ENCODE measurements at regions not wholly inside any gene's neighbourhood (a gene's known extent, or its start where the extent isn't known, plus 50 kb on each side); places are given as distances from the start of the nearest gene placed in this dataset.

DNA sequence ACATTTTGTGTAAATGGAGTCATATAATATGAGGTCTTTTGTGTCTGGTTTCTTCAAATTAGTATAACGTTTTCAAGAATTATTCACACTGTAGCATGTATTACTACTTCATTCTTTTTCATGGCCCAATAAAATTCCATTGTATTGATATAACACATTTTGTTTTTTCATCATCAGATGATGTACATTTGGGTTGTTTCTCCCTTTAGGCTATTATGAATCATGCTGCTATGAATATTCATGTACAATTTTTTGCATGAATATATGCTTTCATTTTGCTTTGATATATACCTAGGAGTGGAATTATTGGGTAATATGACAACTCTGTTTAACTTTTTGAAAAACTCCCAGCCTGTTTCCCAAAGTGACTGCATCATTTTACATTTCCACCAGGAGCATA is 220.2 kb downstream of the NR4A2 start:
- Mint-ChIP-seq H3K27me3 (no peaks in the 10 kb centered on the region), H3K4me1 (no peaks in the 10 kb centered on the region), H3K36me3 (no peaks in the 10 kb centered on the region), H3K27ac (peak overlapping the region in 1 of 6 donors; percentile 5), H3K4me3 (no peak overlapping the region), H3K9me3 (peaks cover 0 to 2% (median 0%) of the 10 kb centered on the region in 7 donors)
- ATAC-seq (ENCODE audit: low read depth in 2 of 2) (no peak), DNase-seq (no peak)

- Mint-ChIP-seq H3K27ac (no peak overlapping the region), H3K4me3 (no peak overlapping the region), H3K4me1 (no peaks in the 10 kb centered on the region), H3K9me3 (peaks cover 0 to 2% (median 0%) of the 10 kb centered on the region in 7 donors), H3K27me3 (no peaks in the 10 kb centered on the region), H3K36me3 (no peaks in the 10 kb centered on the region)
- ATAC-seq (ENCODE audit: low read depth in 2 of 2) (peak; percentile 61 to 62), DNase-seq (peak; percentile 12)
Observed at GRCh38 chr2:156110890-156111289, 221.6 kb downstream of the NR4A2 start.

- H3K27ac Mint-ChIP-seq: no peak overlapping the region
- ATAC-seq (ENCODE audit: low read depth in 2 of 2) (no peak), DNase-seq (no peak)
- no peaks in the 10 kb centered on the region for H3K27me3 Mint-ChIP-seq
- no peaks in the 10 kb centered on the region for H3K9me3 Mint-ChIP-seq
- H3K4me3 Mint-ChIP-seq: no peak overlapping the region
- no peaks in the 10 kb centered on the region for H3K4me1 Mint-ChIP-seq
- no peaks in the 10 kb centered on the region for H3K36me3 Mint-ChIP-seq
Observed at GRCh38 chr2:156099382-156099781, 233.1 kb downstream of the NR4A2 start.

GRCh38 chr2:156098506-156098905 is 234.0 kb downstream of the NR4A2 start:
- no peaks in the 10 kb centered on the region for H3K27me3 Mint-ChIP-seq
- H3K27ac Mint-ChIP-seq: no peak overlapping the region
- ATAC-seq (ENCODE audit: low read depth in 2 of 2): no peak

GRCh38 chr2:156088587-156088986 is 243.9 kb downstream of the NR4A2 start:
- H3K27ac Mint-ChIP-seq: no peak overlapping the region
- H3K36me3 Mint-ChIP-seq: no peaks in the 10 kb centered on the region
- H3K9me3 Mint-ChIP-seq: no peaks in the 10 kb centered on the region
- H3K4me1 Mint-ChIP-seq: no peaks in the 10 kb centered on the region
- ATAC-seq (ENCODE audit: low read depth in 2 of 2): no peak
- H3K27me3 Mint-ChIP-seq: no peaks in the 10 kb centered on the region
- no peak overlapping the region for H3K4me3 Mint-ChIP-seq
- no peak for DNase-seq

More at GRCh38 chr2:156098506-156098905, 234.0 kb downstream of the NR4A2 start:
- Mint-ChIP-seq H3K9me3 (no peaks in the 10 kb centered on the region), H3K4me1 (no peaks in the 10 kb centered on the region), H3K4me3 (no peak overlapping the region), H3K36me3 (no peaks in the 10 kb centered on the region)
- no peak for DNase-seq

DNA sequence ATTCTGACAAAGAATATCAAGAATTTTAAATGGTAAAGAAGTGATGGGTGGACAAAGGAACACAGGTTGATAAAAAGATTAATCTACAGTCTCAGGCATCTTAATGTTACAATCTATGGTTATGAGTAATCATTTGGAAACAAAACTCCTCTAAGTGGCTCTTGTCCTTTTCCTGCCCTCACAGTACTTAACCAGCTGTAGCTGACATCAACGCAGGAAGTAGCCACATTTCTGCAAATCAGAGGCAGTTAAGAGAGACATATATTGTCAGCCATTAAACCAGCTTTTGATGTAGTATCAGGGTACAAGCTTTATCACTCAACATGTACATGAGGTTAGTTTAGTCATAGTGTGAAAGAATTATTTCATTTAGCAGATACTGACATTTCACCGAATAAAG is 244.6 kb downstream of the NR4A2 start:
- Mint-ChIP-seq H3K4me1 (no peaks in the 10 kb centered on the region), H3K36me3 (no peaks in the 10 kb centered on the region), H3K27ac (no peak overlapping the region), H3K4me3 (no peak overlapping the region), H3K9me3 (peaks cover 0 to 5% (median 0%) of the 10 kb centered on the region in 7 donors), H3K27me3 (no peaks in the 10 kb centered on the region)
- no peak for DNase-seq
- no peak for ATAC-seq (ENCODE audit: low read depth in 2 of 2)

GRCh38 chr2:156083763-156084493 is 248.6 kb downstream of the NR4A2 start:
- H3K4me1 Mint-ChIP-seq: no peaks in the 10 kb centered on the region
- ATAC-seq (ENCODE audit: low read depth in 2 of 2) (no peak), DNase-seq (no peak)
- H3K9me3 Mint-ChIP-seq: peaks cover 1 to 18% (median 4%) of the 10 kb centered on the region in 7 donors
- H3K27ac Mint-ChIP-seq: peak overlapping the region in 1 of 6 donors; percentile 19
- no peaks in the 10 kb centered on the region for H3K27me3 Mint-ChIP-seq
- no peak overlapping the region for H3K4me3 Mint-ChIP-seq
- H3K36me3 Mint-ChIP-seq: no peaks in the 10 kb centered on the region

DNA sequence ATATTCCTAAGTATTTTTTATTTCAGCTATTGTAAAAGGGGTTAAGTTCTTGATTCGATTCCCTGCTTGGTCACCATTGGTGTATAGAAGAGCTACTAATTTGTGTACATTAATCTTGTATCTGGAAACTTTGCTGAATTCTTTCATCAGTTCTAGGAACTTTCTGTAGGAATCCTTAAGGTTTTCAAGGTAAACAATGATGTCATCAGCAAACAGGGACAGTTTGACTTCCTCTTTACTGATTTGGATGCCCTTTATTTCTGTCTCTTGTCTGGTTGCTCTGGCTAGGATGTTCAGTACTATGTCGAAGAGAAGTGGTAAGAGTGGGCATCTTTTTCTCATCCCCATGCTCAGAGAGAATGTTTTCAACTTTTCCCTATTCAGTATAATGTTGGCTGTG is 252.7 kb downstream of the NR4A2 start:
- H3K27ac Mint-ChIP-seq: no peak overlapping the region
- H3K4me1 Mint-ChIP-seq: no peaks in the 10 kb centered on the region
- no peaks in the 10 kb centered on the region for H3K36me3 Mint-ChIP-seq
- H3K9me3 Mint-ChIP-seq: peaks cover 1 to 19% (median 4%) of the 10 kb centered on the region in 7 donors
- H3K4me3 Mint-ChIP-seq: no peak overlapping the region
- ATAC-seq (ENCODE audit: low read depth in 2 of 2): no peak
- no peaks in the 10 kb centered on the region for H3K27me3 Mint-ChIP-seq
- DNase-seq: no peak

GRCh38 chr2:156077041-156077742 is 255.3 kb downstream of the NR4A2 start:
- ATAC-seq (ENCODE audit: low read depth in 2 of 2): no peak
- DNase-seq: no peak
- H3K4me1 Mint-ChIP-seq: no peaks in the 10 kb centered on the region
- H3K27me3 Mint-ChIP-seq: no peaks in the 10 kb centered on the region
- peaks cover 1 to 19% (median 4%) of the 10 kb centered on the region in 7 donors for H3K9me3 Mint-ChIP-seq
- H3K4me3 Mint-ChIP-seq: no peak overlapping the region
- no peak overlapping the region for H3K27ac Mint-ChIP-seq
- no peaks in the 10 kb centered on the region for H3K36me3 Mint-ChIP-seq

DNA sequence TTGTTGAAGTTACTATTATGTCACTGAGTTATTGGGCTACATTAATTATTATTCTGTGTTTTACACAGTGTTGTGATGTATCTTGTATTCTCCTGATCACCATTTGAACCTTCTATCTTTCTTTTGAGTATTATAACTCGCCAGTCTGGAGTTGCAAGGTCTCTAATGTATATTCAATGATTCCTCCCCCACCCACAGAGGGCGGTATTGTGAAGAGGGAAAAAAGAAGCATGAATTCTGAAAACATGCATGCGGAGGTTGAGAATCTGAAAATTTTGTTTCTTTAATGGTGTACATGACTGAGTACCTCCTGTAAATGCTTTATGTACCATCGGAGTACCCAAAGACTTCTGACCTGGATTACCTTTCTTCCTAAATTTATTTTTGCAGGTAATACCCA is 266.6 kb downstream of the NR4A2 start:
- H3K4me1 Mint-ChIP-seq: no peaks in the 10 kb centered on the region
- H3K4me3 Mint-ChIP-seq: no peak overlapping the region
- no peaks in the 10 kb centered on the region for H3K27me3 Mint-ChIP-seq
- H3K36me3 Mint-ChIP-seq: no peaks in the 10 kb centered on the region
- no peak overlapping the region for H3K27ac Mint-ChIP-seq
- H3K9me3 Mint-ChIP-seq: no peaks in the 10 kb centered on the region
- ATAC-seq (ENCODE audit: low read depth in 2 of 2) (no peak), DNase-seq (no peak)

GRCh38 chr2:156064540-156064939 is 268.0 kb downstream of the NR4A2 start:
- Mint-ChIP-seq H3K9me3 (peaks cover 0 to under 1% (median 0%) of the 10 kb centered on the region in 7 donors), H3K4me3 (no peak overlapping the region)

DNA sequence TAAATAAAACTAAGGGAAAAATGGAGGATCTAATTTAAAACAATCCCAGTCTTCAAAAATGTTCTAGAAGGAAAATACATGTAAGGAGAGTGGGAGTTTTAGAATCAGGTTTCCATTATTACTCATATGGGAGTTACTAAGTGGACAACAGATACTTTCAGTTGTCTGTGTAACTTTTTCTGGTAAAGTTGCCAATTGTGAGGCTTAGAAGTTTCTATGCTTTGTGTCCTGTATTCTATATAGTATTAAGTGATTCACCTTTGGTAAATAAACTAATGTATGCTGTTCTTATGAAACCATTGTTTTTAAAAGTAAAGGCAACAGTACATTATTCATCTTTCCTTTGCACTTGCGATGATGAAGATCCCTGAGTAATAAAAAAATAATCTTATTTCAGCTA is 274.9 kb downstream of the NR4A2 start:
- Mint-ChIP-seq H3K4me1 (no peaks in the 10 kb centered on the region), H3K9me3 (peaks cover 0 to 4% (median 0%) of the 10 kb centered on the region in 7 donors), H3K4me3 (no peak overlapping the region), H3K27me3 (peaks cover 0 to 4% (median 0%) of the 10 kb centered on the region in 3 donors), H3K36me3 (no peaks in the 10 kb centered on the region), H3K27ac (no peak overlapping the region)
- DNase-seq (no peak), ATAC-seq (ENCODE audit: low read depth in 2 of 2) (no peak)

More at GRCh38 chr2:156064540-156064939, 268.0 kb downstream of the NR4A2 start:
- Mint-ChIP-seq H3K36me3 (no peaks in the 10 kb centered on the region), H3K27ac (peak overlapping the region in 1 of 6 donors; percentile 38), H3K4me1 (no peaks in the 10 kb centered on the region), H3K27me3 (peaks cover 0 to 2% (median 0%) of the 10 kb centered on the region in 3 donors)
- DNase-seq: no peak
- no peak for ATAC-seq (ENCODE audit: low read depth in 2 of 2)

DNA sequence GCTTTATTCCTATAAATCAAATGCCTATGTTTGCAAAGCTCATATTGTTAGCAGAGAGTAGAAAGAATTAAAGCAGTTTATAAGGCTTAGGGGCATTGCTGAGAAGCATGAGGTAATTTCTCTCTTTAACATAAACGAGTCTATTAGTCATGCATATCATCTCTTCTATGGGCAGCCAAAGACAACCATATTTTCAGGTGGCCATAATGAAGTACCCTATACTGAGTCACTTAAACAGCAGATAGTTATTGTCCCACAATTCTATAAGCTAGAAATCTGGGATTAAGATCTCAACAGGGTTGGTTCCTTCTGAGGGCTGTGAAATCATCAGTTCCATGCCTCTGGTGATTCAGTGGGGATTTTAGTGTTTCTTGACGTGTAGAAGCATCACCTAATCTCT is 277.5 kb downstream of the NR4A2 start:
- no peak for ATAC-seq (ENCODE audit: low read depth in 2 of 2)
- H3K27ac Mint-ChIP-seq: no peak overlapping the region
- no peaks in the 10 kb centered on the region for H3K4me1 Mint-ChIP-seq
- H3K27me3 Mint-ChIP-seq: peaks cover 0 to 4% (median 0%) of the 10 kb centered on the region in 3 donors
- H3K4me3 Mint-ChIP-seq: no peak overlapping the region
- no peak for DNase-seq
- H3K36me3 Mint-ChIP-seq: no peaks in the 10 kb centered on the region
- H3K9me3 Mint-ChIP-seq: peaks cover 0 to 4% (median under 1%) of the 10 kb centered on the region in 7 donors

DNA sequence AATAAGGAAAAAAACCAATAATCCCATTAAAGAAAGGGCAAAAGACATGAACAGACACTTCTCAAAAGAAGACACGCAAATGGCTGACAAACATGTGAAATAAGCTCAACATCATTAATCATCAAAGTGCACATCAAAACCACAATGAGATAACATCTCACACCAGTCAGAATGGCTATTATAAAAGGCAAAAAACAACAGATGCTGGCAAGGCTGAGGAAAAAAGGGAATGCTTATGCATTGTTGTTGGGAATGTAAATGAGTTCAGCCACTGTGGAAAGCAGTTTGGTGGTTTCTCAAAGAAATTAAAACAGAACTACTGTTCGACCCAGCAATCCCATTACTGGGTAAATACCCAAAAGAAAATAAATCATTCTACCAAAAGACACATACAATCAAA is 285.6 kb downstream of the NR4A2 start:
- DNase-seq: no peak
- no peaks in the 10 kb centered on the region for H3K36me3 Mint-ChIP-seq
- H3K4me1 Mint-ChIP-seq: no peaks in the 10 kb centered on the region
- ATAC-seq (ENCODE audit: low read depth in 2 of 2): no peak
- peaks cover 0 to 9% (median 0%) of the 10 kb centered on the region in 7 donors for H3K9me3 Mint-ChIP-seq
- H3K27me3 Mint-ChIP-seq: no peaks in the 10 kb centered on the region
- H3K27ac Mint-ChIP-seq: no peak overlapping the region
- H3K4me3 Mint-ChIP-seq: no peak overlapping the region

Data from naive B cell (primary cell).